Fibroblast of skin of abdomen (primary cell): ENCODE measurements at regions not wholly inside any gene's neighbourhood (a gene's known extent, or its start where the extent isn't known, plus 50 kb on each side); places are given as distances from the start of the nearest gene placed in this dataset.
A peak's percentile ranks its signal among the peaks of the same experiment; 100 is the strongest.

Source experiments
- DNase-seq: peaks from one replicate; pipeline ENCODE4 v3.0.0-alpha.2; 2013

DNA sequence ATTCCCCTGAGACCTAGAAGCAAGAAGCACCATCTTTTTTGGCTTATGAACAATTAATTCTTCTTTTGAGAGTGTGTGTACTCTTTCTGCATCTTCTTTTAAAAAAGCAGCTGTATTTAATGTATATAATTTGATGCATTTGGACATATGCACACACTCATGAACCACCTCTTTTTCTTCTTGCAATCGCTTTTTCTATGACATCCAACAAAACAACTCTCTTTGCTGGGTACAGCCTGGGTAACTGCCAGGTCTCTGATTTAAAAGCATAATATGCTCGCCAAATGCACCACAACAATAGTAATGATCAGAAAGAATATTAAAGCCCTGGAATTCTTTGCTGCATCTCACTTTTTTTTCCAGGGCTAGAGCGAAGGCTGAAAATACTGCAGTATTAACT is 97.3 kb downstream of the HAPSTR1 start:
- DNase-seq: no peak

GRCh38 chr16:9191274-9191850 is 99.9 kb downstream of the HAPSTR1 start:
- DNase-seq: no peak

DNA sequence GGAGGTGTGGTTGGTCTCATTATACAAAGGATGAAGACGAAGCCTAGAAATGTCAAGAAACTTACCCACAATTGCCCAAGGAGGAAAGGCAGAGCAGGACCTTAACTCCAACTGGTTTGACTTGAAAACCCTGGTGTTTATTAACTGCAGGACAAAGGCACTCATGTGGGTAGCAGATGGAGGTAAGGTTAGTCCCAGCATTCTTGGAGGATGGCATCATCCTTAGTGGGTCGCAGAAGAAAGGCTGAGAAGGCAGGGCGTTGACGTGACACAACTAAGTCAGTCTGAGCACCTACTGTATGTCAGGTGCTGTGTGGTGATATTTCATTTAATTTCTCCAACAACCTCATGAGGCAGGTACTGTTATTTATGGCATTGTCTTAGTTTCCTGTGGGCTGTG is 101.3 kb downstream of the HAPSTR1 start:
- peak; percentile 2 for DNase-seq

DNA sequence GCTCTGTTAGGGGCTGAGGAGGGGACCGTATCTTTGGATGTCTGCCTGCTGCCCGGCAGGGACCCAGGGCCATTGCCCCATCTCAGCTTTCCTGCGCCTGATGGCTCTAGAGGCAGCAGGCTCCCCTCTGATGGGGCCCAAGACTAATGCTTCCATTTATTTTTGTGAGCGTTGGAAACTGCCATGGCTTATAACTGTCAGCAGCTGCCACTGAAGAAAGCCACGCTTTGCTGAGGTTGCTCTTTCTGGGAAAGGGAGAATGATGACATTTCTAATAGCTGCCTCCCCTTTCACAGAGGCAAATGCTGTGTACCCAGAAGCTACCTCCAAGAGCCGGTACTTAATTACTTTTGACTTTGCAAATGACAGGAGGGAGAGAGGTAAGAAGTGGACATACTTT is 103.8 kb downstream of the HAPSTR1 start:
- no peak for DNase-seq

GRCh38 chr16:9197957-9198661 is 106.7 kb downstream of the HAPSTR1 start:
- no peak for DNase-seq

- DNase-seq: no peak
Measured at GRCh38 chr16:9199311-9199710, 107.9 kb downstream of the HAPSTR1 start.

GRCh38 chr16:9199751-9200150 is 108.3 kb downstream of the HAPSTR1 start:
- no peak for DNase-seq

DNA sequence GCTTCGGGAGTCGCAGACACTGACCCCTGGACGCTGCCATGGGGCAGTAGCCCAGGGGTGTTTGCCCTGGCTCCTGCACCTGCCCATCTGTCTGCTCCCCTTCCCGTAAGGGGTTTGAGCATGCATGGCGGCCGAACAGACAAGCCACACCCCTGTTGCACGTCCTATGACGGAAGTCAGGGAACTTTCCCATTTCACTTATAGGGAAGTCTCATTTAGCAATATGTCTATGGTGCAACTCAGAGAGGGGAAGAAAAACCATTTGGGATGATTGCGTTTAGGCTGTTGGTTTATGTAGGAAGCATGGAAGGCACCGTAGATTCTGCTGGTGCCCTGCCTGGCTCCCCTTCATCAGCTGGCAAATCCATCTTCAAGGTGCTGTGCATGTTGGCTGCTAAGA is 112.5 kb downstream of the HAPSTR1 start:
- DNase-seq: no peak

GRCh38 chr16:9205661-9206060 is 114.2 kb downstream of the HAPSTR1 start:
- DNase-seq: no peak

GRCh38 chr16:9206156-9206555 is 114.7 kb downstream of the HAPSTR1 start:
- DNase-seq: no peak

GRCh38 chr16:9212621-9213020 is 121.2 kb downstream of the HAPSTR1 start:
- DNase-seq: no peak

DNA sequence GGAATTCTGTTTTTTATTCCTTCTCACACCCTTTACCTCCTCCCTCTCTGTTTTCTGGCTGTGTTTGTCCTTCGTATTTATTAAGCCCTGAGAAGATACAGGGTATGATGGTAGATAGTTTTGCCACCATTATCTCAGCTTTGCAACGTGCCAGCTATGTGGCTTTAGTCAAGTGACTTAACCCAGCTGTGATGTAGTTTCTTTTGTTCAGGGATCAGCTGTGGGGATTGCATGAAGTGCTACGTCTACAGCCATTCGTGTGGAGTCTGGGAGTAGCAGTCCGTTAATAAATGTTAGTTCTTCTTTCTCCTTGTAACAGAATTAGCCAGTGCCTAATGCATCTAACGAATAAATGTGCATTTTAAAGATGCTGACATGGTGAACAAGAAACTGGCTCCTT is 128.4 kb downstream of the HAPSTR1 start:
- DNase-seq: no peak

DNA sequence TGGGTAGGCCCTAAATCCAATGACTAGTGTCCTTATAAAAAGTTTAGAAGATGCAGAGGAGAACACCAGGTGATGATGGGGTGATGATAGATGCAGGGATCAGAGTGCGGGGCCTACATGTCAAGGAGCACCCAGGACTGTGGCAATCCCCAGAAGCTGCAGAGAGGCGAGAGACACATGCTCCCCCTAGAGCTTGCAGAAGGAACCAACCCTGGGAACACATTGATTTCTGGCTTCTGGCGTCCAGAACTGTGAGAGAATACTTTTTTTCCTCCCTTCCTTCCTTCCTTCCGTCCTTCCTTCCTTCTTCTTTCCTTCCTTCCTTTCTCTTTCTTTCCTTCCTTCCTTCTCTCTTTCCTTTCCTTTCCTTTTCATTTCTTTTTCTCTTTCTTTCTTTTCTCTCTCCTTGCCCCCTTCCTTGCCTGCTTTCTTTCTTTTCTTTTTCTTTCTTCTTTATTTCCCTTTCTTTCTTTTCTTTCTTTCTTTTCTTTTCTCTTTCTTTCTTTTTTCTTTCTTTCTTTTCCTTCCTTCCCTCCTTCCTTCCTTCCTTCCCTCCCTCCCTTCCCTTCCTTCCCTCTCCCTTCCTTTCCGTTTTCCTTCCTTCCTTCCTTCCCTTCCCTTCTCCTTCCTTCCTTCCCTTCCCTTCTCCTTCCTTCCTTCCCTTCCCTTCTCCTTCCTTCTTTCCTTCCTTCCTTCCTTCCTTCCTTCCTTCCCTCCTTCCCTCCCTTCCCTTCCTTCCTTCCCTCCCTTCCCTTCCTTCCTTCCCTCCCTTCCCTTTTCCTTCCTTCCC is 134.3 kb downstream of the HAPSTR1 start:
- no peak for DNase-seq

DNA sequence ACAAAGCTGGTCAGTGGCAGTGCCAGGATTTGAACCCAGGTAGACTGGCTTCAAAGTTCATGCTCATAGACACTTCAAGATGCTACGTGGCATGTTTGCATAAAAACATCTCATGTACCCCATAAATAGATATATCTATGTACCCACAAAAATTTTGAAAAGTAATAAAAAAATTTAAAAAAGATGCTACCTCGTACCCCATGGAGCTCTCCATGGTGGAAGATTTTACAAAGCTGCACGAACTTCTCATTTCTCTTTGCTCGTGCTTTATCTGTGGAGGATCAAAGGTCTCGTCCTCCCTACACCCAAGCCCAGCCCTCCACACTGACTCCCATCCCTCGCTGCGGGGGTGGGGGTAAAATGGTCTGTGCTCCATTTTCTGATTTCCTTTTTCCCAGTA is 135.5 kb downstream of the HAPSTR1 start:
- no peak for DNase-seq

DNA sequence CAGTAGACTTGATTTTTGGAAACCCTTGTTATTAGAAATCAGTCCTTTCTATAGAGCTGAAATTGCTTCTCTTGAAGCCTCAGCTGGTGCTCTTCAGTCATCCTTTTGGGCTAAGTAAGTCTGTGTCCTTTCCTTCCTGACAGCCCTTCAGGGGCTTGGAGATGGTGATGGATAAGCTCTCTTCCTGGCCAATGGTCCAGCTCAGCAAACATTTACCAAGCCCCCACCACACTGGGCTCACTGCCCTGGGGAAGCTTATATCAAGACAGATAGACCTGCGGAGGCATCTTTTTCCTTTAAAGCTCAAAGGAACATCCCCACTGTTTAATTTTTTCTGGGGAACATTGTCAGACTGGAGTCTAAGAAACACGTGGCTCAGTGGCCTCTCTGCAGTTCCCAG is 139.6 kb downstream of the HAPSTR1 start:
- no peak for DNase-seq

- no peak for DNase-seq
Measured at GRCh38 chr16:9232102-9232770, 140.8 kb downstream of the HAPSTR1 start.

DNA sequence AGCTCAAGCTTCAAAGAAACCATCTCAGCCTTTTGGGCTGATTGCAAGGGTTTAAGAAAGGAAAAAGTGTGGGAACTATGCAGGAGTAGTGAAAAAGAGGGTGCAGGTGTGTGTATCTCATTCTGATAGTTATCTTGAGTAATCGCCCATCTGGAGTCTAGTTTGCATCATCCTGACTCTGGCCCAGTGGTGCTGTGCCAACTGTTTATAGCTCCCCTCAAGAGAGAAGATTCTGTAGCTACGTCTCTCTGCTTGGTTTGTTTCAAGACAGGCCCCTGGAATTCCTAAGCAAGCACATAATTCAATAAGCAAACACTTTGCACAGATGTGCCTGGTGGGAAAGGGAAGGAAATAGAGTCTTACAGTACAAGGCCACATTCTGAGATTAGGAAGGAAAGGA is 144.4 kb downstream of the HAPSTR1 start:
- no peak for DNase-seq

- no peak for DNase-seq
Measured at GRCh38 chr16:9236319-9236718, 144.9 kb downstream of the HAPSTR1 start.

DNA sequence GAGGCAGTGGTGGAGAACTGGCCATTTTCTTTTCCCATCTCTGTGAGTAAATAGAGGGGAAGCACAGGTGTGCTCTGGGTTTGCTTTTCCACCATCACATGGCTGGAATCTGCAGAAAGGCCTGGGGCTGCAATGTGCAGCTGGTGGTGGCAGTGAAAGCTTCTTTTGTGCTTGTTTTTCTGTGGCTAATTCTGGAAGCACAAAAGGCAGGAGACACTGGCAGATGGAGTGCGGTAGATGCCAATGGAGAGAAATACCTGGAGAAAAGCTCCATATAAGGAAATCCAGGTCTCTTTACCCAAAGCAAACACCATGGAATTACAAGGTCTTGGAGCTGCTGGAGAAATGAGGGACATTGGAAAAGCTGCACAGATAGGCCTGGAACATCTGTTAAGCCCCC is 146.9 kb downstream of the HAPSTR1 start:
- no peak for DNase-seq

- no peak for DNase-seq
Measured at GRCh38 chr16:9241177-9241576, 149.7 kb downstream of the HAPSTR1 start.

GRCh38 chr16:9248162-9248561 is 156.7 kb downstream of the HAPSTR1 start:
- DNase-seq: no peak

- no peak for DNase-seq
Measured at GRCh38 chr16:9249534-9249933, 158.1 kb downstream of the HAPSTR1 start.

GRCh38 chr16:9251026-9251425 is 159.6 kb downstream of the HAPSTR1 start:
- DNase-seq: no peak
